H1 (cell line): ENCODE measurements at regions not wholly inside any gene's neighbourhood (a gene's known extent, or its start where the extent isn't known, plus 50 kb on each side); places are given as distances from the start of the nearest gene placed in this dataset.

Experiments used
- CTCF ChIA-PET: fragments of 300-600 bp; sonication (Branson Sonifier 250); formaldehyde crosslinking; loops from one replicate; lab custom pipeline; 2021; ENCODE audit not compliant: partially characterized antibody; lab: Charles Lee
- POLR2A ChIA-PET: fragments of 300-600 bp; sonication (Branson Sonifier 250); formaldehyde crosslinking; loops from one replicate; lab custom pipeline; 2021; ENCODE audit warnings: inconsistent platforms; ENCODE audit not compliant: partially characterized antibody; lab: Charles Lee
- DNase-seq, 2 experiments: peaks; one replicate each; pipeline versions ENCODE4 v3.0.0 to v3.0.0-alpha.2; 2010 to 2022; ENCODE audit warnings: low spot score in 2 of 2, low read depth in 1 of 2, mixed read lengths in 1 of 2
- FAIRE-seq: peaks from 2 replicates; lab custom pipeline; 2011; peaks lifted over from hg19 to GRCh38; lab: Jason Lieb, UNC
- H2AFZ ChIP-seq: 2 replicates; pipeline ENCODE4 v1.8.1; 2012; ENCODE audit warnings: low read length, inconsistent platforms
- H2AK5ac ChIP-seq: 2 replicates; pipeline ENCODE4 v1.6.1; 2013; ENCODE audit warnings: low read depth, low read length
- H2BK120ac ChIP-seq: replicated peaks from 2 replicates; pipeline ENCODE3; 2013; ENCODE audit warnings: low read depth, low read length, inconsistent platforms
- H2BK12ac ChIP-seq: 2 replicates; pipeline ENCODE4 v1.6.1; 2013; ENCODE audit warnings: low read depth, low read length
- H2BK15ac ChIP-seq: 2 replicates; pipeline ENCODE4 v1.6.1; 2013; ENCODE audit warnings: low read length
- H2BK20ac ChIP-seq: 2 replicates; pipeline ENCODE4 v1.6.1; 2013; ENCODE audit warnings: low read length
- H2BK5ac ChIP-seq: 2 replicates; pipeline ENCODE4 v1.6.1; 2013; ENCODE audit warnings: low read depth, low read length
- H3K14ac ChIP-seq: 2 replicates; pipeline ENCODE4 v1.6.1; 2013; ENCODE audit warnings: inconsistent platforms; ENCODE audit not compliant: insufficient read length
- H3K18ac ChIP-seq: 2 replicates; pipeline ENCODE4 v1.6.1; 2013; ENCODE audit warnings: low read length; ENCODE audit errors: extremely low read depth
- H3K23ac ChIP-seq: 2 replicates; pipeline ENCODE4 v1.6.1; 2013; ENCODE audit warnings: inconsistent platforms; ENCODE audit not compliant: insufficient read length
- H3K23me2 ChIP-seq: 2 replicates; pipeline ENCODE4 v1.6.1; 2013; ENCODE audit warnings: low read depth, low read length
- H3K27ac ChIP-seq: 2 replicates; pipeline ENCODE4 v1.6.1; 2011; ENCODE audit warnings: low read depth, low read length, inconsistent platforms
- H3K27me3 ChIP-seq, 4 experiments: replicated peaks in 1 of 4; 1 replicate in 1 of 4; 2 replicates in 3 of 4; pipeline versions ENCODE4 v1.6.1 to v1.8.1; 2011 to 2013; ENCODE audit warnings: low read length in 3 of 4, mild to moderate bottlenecking in 3 of 4, inconsistent platforms in 2 of 4, mixed read lengths in 2 of 4, moderate library complexity in 1 of 4; ENCODE audit not compliant: control insufficient read depth in 3 of 4, insufficient read depth in 3 of 4; ENCODE audit errors: extremely low read depth in 1 of 4
- H3K36me3 ChIP-seq, 4 experiments: 2 replicates each; pipeline versions ENCODE4 v1.6.1 to v1.8.1; 2011 to 2013; ENCODE audit warnings: mild to moderate bottlenecking in 4 of 4, low read length in 3 of 4, moderate library complexity in 2 of 4, control low read depth in 1 of 4, inconsistent platforms in 1 of 4; ENCODE audit not compliant: insufficient read depth in 4 of 4, control insufficient read depth in 2 of 4
- H3K4ac ChIP-seq: replicated peaks from 2 replicates; pipeline ENCODE3; 2013; ENCODE audit warnings: low read length, low read depth, mixed read lengths, inconsistent platforms; ENCODE audit not compliant: insufficient read length
- H3K4me1 ChIP-seq, 4 experiments: replicated peaks in 1 of 4; 1 replicate in 1 of 4; 2 replicates in 3 of 4; pipeline versions ENCODE4 v1.6.1 to v1.8.1; 2011 to 2013; ENCODE audit warnings: low read length in 3 of 4, inconsistent platforms in 2 of 4, mixed read lengths in 1 of 4; ENCODE audit not compliant: insufficient read depth in 4 of 4, control insufficient read depth in 3 of 4
- H3K4me2 ChIP-seq, 2 experiments: 2 replicates each; pipeline versions ENCODE4 v1.6.1 to v1.8.1; 2011 to 2013; ENCODE audit warnings: low read depth in 2 of 2, low read length in 2 of 2, control low read depth in 1 of 2, inconsistent platforms in 1 of 2, mild to moderate bottlenecking in 1 of 2; ENCODE audit not compliant: insufficient read depth in 1 of 2
- H3K4me3 ChIP-seq, 4 experiments: fragments of 200-600, 300-600 bp in 1 of 4; sonication (generic), shearing (Covaris generic), sonication (Bioruptor Twin) in 1 of 4; 2 replicates each; pipeline versions ENCODE4 v1.5.1 to v1.8.1; 2011 to 2016; ENCODE audit warnings: low read length in 4 of 4, low read depth in 3 of 4, control low read depth in 2 of 4, inconsistent platforms in 2 of 4, mild to moderate bottlenecking in 2 of 4, mixed read lengths in 1 of 4, moderate library complexity in 1 of 4; ENCODE audit not compliant: insufficient read depth in 2 of 4; ENCODE audit errors: extremely low read depth in 1 of 4
- H3K56ac ChIP-seq: replicated peaks from 2 replicates; pipeline ENCODE3; 2013; ENCODE audit warnings: low read depth, mild to moderate bottlenecking, mixed read lengths, low read length, inconsistent platforms; ENCODE audit not compliant: insufficient read length
- H3K79me1 ChIP-seq: 2 replicates; pipeline ENCODE4 v1.6.1; 2013; ENCODE audit warnings: low read depth, low read length, control low read depth
- H3K79me2 ChIP-seq, 2 experiments: 2 replicates each; pipeline versions ENCODE4 v1.6.1 to v1.8.1; 2012 to 2013; ENCODE audit warnings: low read length in 2 of 2, mild to moderate bottlenecking in 2 of 2, inconsistent platforms in 1 of 2; ENCODE audit not compliant: insufficient read depth in 2 of 2, control insufficient read depth in 1 of 2
- H3K9ac ChIP-seq, 4 experiments: replicated peaks in 1 of 4; 1 replicate in 1 of 4; 2 replicates in 3 of 4; pipeline versions ENCODE4 v1.6.1 to v1.8.1; 2011 to 2013; ENCODE audit warnings: low read depth in 3 of 4, low read length in 3 of 4, control low read depth in 2 of 4, mild to moderate bottlenecking in 2 of 4, moderate library complexity in 2 of 4, inconsistent platforms in 1 of 4; ENCODE audit errors: extremely low read depth in 1 of 4
- H3K9me3 ChIP-seq, 2 experiments: 2 replicates each; pipeline versions ENCODE4 v1.6.1 to v1.8.1; 2012 to 2013; ENCODE audit warnings: mild to moderate bottlenecking in 2 of 2, moderate library complexity in 2 of 2, control low read depth in 1 of 2, inconsistent platforms in 1 of 2, low read depth in 1 of 2, low read length in 1 of 2, mixed read lengths in 1 of 2; ENCODE audit not compliant: insufficient read depth in 2 of 2
- H4K20me1 ChIP-seq, 2 experiments: replicated peaks in 1 of 2; 2 replicates each; pipeline versions ENCODE3 to v1.8.1; 2011 to 2013; ENCODE audit warnings: inconsistent platforms in 2 of 2, low read length in 2 of 2, mild to moderate bottlenecking in 1 of 2; ENCODE audit not compliant: insufficient read depth in 2 of 2, control insufficient read depth in 1 of 2
- H4K5ac ChIP-seq: 2 replicates; pipeline ENCODE4 v1.6.1; 2013; ENCODE audit warnings: low read length, low read depth, mixed read lengths, inconsistent platforms; ENCODE audit not compliant: insufficient read length
- H4K8ac ChIP-seq: 2 replicates; pipeline ENCODE4 v1.8.0; 2013; ENCODE audit warnings: mild to moderate bottlenecking, moderate library complexity, low read length, inconsistent platforms; ENCODE audit not compliant: insufficient read depth; ENCODE audit errors: extremely low read depth
- H4K91ac ChIP-seq: replicated peaks from 2 replicates; pipeline ENCODE3; 2013; ENCODE audit warnings: low read length, mixed read lengths, inconsistent platforms; ENCODE audit not compliant: insufficient read length
- CHD7 ChIP-seq: fragments of 300-600 bp; sonication (generic); IDR thresholded peaks from 2 replicates; pipeline ENCODE4 v1.7.1; 2012; ENCODE audit warnings: low read length, moderate library complexity, mild to moderate bottlenecking, inconsistent platforms; ENCODE audit not compliant: insufficient replicate concordance
- WGBS, 2 experiments: shearing (Covaris generic) in 1 of 2; methylation state at CpG; one replicate each; pipeline versions ENCODE4 v1.1.6 to v1.1.7; 2013 to 2015; ENCODE audit warnings: low lambda C conversion rate in 2 of 2, mixed read lengths in 2 of 2, inconsistent platforms in 1 of 2, low coverage in 1 of 2, missing lambda C conversion rate in 1 of 2; ENCODE audit not compliant: insufficient replicate concordance in 2 of 2, insufficient coverage in 1 of 2, insufficient read length in 1 of 2; ENCODE audit errors: extremely low coverage in 1 of 2, missing lambda C conversion rate in 1 of 2; 5-methylcytosine and 5-hydroxymethylcytosine counted together

GRCh38 chr2:8116661-8117060 lies 565.2 kb upstream of the ID2 start:
- H2BK12ac ChIP-seq: no peak overlapping the region
- H3K18ac ChIP-seq: no peak overlapping the region
- H3K4me1 ChIP-seq: no peaks in the 10 kb centered on the region; a peak in 1 of 7 replicates
- no peak overlapping the region for H3K56ac ChIP-seq
- no peak overlapping the region for H3K27ac ChIP-seq
- FAIRE-seq: no peak
- H3K9ac ChIP-seq: no peak overlapping the region
- H4K20me1 ChIP-seq: no peaks in the 10 kb centered on the region
- no peak overlapping the region for H3K4me3 ChIP-seq
- no peak overlapping the region for H2AK5ac ChIP-seq
- no peak overlapping the region for H2BK5ac ChIP-seq
- H3K4ac ChIP-seq: no peak overlapping the region
- no peaks in the 10 kb centered on the region for H3K36me3 ChIP-seq
- no peaks in the 10 kb centered on the region; a peak in 1 of 7 replicates for H3K27me3 ChIP-seq
- H3K23ac ChIP-seq: no peak overlapping the region
- CTCF ChIA-PET: no interaction called here
- no peak overlapping the region for H3K14ac ChIP-seq
- H2AFZ ChIP-seq: 0 out of 2 replicates have a peak overlapping the region, but pooled peaks have one; percentile 10
- H2BK20ac ChIP-seq: no peak overlapping the region
- no peaks in the 10 kb centered on the region for H3K9me3 ChIP-seq
- no peak overlapping the region for H3K4me2 ChIP-seq
- 85% methylated on average over 7 of the region's 7 CpGs; no CpG with 5 or more reads in 1 of the 2 experiments for WGBS, 2 experiments
- POLR2A ChIA-PET: no interaction called here
- H2BK15ac ChIP-seq: no peak overlapping the region
- H4K5ac ChIP-seq: no peak overlapping the region
- H3K79me1 ChIP-seq: no peaks in the 10 kb centered on the region
- no peaks in the 10 kb centered on the region for H3K23me2 ChIP-seq
- no peak for DNase-seq
- H3K79me2 ChIP-seq: no peaks in the 10 kb centered on the region
- H4K91ac ChIP-seq: no peak overlapping the region
- H4K8ac ChIP-seq: no peak overlapping the region
- H2BK120ac ChIP-seq: no peak overlapping the region
- no peak for TF ChIP-seq CHD7
